GM18507 (cell line): ENCODE measurements at regions not wholly inside any gene's neighbourhood (a gene's known extent, or its start where the extent isn't known, plus 50 kb on each side); places are given as distances from the start of the nearest gene placed in this dataset.

Experiments
- DNase-seq: peaks from one replicate; pipeline ENCODE4 v3.0.0; 2011; ENCODE audit warnings: low read depth; ENCODE audit not compliant: insufficient read length; ENCODE audit errors: extremely low spot score
- FAIRE-seq: peaks from 2 replicates; lab custom pipeline; 2011; peaks lifted over from hg19 to GRCh38; lab: Jason Lieb, UNC

- FAIRE-seq (no peak), DNase-seq (no peak)
These were observed 119.5 kb downstream of the NTMT2 start for GRCh38 chr1:170265234-170265633.

DNA sequence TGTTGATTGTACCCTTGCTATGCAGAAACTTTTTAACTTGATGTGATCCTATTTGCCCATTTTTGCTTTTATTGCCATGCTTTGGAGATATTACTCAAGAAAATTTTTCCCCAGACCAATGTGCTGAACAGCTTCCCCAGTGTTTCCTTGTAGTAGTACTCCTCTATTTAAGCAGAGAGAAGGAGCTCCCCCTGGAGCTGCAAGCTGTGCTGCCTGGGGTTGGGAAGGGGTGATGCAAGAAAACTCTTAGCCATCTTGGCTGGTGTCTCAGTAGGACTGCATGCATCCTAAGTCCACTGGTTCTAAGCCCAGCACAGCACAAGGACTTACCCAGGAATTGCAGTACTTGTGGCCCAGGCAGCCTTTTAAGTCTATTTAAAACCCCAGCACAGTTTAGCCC lies 121.6 kb downstream of the NTMT2 start:
- FAIRE-seq (no peak), DNase-seq (no peak)

DNA sequence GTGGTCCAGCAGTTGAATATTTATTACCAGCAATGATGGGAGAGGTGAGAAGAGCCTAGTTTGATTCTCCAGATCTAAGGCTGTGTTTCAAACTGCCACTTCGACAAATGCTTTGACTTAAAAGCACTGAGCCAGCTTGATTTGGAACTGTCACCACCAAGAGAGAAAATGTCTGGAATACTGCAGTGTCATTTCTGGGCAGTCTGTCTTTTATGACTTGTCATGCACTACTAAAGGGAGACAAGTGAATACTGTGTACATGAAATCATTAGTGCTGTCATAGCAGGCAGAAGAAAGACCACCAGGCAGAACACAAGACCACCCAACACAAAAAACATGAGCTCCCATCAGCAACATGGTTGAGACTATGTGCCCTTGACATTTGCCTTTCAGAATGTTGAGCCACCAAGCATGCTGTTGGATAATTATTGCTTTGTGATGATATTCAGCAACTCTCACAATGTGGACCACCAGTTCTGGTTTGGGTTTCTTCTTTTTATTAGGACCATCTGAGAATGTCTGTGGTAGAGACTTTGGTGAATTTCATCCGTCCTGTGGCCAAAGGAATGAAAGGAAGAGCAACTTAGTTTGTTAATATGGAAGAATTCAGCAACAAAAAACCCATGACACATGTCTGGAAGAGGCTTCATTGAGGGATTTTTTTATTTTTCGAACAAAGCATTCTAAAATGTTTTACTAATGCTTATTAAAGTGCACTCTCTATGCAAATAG lies 125.8 kb downstream of the NTMT2 start:
- DNase-seq (no peak), FAIRE-seq (no peak)

DNA sequence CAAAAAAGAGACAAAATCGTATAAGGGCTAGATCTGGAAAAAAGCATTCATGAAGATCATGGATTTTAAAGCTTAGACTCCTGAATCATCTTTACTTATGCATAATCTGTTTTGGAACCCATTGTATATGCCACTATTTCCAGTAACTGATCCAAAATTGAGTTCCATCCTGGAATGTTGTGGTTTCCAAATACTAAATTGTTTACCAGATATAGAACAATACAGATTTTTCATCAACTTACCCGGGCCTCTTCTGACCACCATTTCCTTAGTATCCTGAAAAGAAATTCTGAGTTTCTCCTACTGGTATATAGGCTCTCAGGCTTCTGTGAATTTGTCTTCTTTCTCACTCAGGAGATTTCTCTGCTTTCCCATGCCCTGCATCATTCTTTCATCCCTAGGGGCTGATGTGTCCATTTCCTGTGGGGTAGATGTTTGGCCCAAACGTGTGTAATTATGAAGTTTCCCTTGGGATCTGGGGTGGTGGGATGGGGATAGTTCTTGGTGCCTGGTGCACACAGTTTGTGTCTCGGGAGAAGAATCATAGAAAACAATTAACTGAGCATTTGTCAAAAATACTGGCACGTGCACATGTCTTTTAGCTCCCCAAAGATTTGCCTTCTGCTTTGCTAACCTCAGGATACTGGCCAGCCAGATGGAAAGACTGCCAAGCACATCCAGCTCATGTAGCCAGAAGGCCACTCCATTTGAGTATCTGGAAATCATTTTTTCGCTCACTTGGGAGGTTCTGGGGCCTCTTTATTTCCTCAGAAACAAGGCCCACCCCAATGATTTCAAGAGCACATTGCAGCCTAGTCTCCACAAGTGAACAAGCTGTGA lies 127.8 kb downstream of the NTMT2 start:
- FAIRE-seq = no peak

DNA sequence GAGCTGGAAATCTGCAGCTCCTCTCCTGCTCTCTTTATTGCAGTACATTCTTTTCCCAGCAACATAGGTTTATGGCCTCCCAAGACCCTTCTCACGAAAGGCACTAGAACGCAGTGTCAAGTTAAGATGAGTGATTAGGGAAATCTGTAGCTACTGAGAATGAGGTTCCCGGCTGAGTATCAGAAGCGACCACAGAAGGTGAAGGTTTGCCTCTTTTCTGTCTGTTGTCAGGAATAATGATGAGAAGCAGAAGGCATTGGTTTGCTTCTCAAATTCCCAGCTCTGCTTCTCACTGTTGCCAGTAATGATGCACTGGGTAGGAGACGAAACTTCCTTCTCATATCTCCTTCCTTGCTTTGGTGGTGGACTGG lies 128.4 kb downstream of the NTMT2 start:
- DNase-seq (no peak), FAIRE-seq (no peak)

More for the DNA sequence above, 127.8 kb downstream of the NTMT2 start:
- no peak for DNase-seq

GRCh38 chr1:170277985-170278384 lies 132.2 kb downstream of the NTMT2 start:
- no peak for FAIRE-seq
- DNase-seq = no peak

DNA sequence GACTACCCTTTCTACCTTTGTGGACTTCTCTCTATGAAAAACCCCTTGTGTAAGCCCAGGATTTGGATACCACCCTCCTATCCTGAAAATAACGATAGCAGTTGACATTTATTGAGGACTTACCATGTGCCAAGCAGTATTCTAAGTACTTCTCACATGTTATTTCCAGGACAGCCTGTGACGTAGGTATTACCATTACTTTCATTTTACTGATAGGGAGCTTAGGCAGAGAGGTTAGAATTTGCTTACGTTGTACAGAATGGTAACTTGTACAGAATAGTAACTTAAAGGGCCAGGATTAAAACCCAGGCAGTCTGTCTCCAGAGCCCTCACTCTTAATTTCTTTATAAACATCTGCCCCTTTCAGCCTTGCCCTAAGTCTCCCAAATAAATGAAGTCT lies 138.3 kb downstream of the NTMT2 start:
- no peak for DNase-seq
- no peak for FAIRE-seq

GRCh38 chr1:170284512-170284911 lies 138.8 kb downstream of the NTMT2 start:
- DNase-seq = no peak
- FAIRE-seq = no peak

DNA sequence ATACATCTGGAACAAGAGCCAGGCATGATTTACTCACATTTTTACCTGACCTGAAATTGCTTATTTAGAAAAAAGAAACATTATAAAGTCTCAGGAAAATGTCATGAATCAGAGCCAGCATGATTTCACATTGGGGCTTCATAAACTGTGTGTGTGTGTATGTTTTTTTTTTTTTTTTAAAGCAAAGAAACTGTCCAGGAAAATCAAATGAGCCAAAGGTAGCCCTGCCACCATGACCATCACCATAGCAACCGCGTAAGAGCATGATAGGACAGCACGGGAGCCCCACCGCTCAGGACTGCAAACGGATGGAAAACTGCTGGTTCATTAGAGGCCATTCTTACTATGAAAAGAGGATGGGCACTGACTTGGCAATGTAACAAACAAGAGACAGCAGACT lies 139.2 kb downstream of the NTMT2 start:
- DNase-seq = no peak
- FAIRE-seq = no peak

DNA sequence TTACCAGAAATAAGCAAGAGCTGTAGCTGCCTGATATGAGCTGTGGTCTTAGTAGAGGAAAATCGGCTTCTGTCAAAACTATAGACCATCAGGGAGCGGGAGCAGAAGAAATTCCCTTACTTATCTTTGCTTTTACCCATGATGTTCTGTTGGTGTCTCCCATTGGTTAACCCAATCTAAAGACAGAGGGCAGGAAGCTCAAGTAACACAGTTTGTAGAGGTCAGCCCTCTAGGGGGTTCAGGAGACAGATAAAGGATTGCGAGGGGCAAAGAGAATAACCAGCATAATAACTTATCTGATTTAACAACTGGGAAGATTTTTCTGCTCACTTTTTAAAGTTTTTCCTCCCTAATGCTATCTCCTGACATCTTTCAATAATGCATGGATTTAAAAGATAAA lies 142.4 kb downstream of the NTMT2 start:
- FAIRE-seq = no peak
- no peak for DNase-seq

DNA sequence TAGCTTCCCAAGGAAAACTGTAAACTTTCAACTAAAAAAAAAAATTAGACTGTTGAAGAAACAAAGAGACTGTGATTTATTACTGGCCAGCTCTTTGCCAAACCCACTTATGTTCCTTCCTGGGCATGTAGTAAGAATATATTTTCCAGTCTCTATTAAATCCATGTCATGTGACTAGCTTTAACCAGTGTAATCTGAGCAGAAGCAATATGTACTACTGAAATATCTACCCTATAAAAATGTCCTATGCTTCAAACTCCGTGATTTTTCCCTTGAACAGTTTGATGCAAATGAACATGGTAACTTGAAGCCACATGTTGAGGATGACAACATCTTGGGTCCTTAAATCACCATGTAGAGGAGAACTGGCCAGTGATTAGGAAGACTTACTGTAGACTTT lies 144.5 kb downstream of the NTMT2 start:
- DNase-seq (no peak), FAIRE-seq (no peak)

DNA sequence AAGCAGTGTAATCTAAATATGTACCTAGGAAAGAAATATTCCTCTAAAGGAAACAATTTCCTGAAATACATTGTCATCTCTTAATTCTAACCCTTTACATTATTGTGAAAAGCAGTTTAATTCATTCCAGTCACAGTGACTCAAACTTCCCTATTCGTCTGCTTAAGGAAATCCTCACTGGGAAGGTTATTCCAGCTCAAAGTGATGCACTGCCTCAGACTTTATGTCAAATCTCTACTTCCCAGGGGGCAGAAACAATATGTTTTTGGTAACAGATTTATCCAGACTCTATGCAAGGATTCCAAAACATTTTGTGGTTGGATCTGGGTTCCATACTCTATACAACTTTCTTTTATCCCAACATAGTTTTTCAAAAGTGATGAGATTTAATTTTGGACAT lies 145.2 kb downstream of the NTMT2 start:
- FAIRE-seq = no peak

GRCh38 chr1:170291516-170291915 lies 145.8 kb downstream of the NTMT2 start:
- FAIRE-seq (no peak), DNase-seq (no peak)

More for the DNA sequence above, 145.2 kb downstream of the NTMT2 start:
- no peak for DNase-seq

DNA sequence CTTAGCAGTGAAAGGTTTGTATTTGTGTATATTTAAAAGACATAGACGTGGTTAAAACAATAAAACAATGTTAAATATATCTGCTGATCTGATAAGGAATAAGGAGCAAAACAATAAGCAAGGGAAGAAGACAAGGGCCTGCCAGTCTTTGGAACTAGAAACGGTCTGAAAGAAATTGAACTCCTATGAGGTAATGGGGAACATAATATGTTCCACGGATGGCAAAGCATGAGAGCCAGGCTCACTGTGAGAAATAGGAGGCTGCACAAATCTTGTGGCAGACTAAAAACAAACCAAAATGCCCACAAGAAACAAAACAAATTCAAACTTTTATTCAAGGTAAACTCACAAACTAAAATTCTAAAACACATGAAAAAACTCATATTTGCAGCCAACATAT lies 150.5 kb downstream of the NTMT2 start:
- FAIRE-seq (no peak), DNase-seq (no peak)

GRCh38 chr1:170296642-170297041 lies 150.9 kb downstream of the NTMT2 start:
- no peak for FAIRE-seq
- DNase-seq = no peak

DNA sequence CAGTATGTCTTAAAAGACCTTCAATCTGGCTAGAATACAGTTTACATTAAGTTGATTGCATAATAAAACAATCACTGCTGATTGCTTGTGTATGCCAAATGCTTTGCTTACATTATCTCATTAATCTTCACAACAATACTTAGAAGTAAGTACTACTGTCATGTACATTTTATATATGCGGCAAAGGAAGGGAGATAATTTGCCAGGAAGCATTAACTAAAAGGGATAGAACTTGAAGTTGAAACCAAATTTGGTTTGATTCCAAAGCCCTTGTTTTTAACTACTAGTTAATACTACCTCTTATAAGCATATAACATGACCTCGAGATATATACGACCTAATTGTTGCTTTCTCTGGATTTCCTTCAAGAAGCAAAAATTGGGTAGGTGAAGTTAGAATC lies 155.8 kb downstream of the NTMT2 start:
- FAIRE-seq (no peak), DNase-seq (no peak)

- no peak for FAIRE-seq
- no peak for DNase-seq
These were observed 157.3 kb downstream of the NTMT2 start for GRCh38 chr1:170303034-170303433.

GRCh38 chr1:170305777-170306512 lies 160.2 kb downstream of the NTMT2 start:
- FAIRE-seq (no peak), DNase-seq (no peak)

- no peak for DNase-seq
- FAIRE-seq = no peak
These were observed 160.8 kb downstream of the NTMT2 start for GRCh38 chr1:170306513-170306910.

DNA sequence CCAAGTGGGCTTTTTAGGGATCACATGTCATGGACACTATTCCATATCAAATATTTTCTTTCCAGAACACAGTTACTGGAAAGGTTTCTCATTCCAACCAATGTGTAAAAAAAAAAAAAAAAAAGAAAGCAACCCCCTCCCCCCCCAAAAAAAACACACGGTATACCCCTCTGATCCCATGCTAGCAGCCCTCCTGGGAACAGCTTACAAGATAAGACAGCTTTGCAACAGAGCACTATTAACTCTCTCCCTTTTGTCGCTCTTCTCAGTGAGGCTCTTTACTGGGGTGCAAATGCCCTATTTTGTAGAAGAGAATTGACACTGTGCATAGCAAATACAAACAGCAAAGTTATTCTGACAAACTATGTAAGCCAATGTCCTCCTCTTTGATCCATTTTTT lies 161.2 kb downstream of the NTMT2 start:
- no peak for FAIRE-seq
- DNase-seq = no peak
